ENCODE measurements at regions not wholly inside any gene's neighbourhood (a gene's known extent, or its start where the extent isn't known, plus 50 kb on each side); places are given as distances from the start of the nearest gene placed in this dataset.

GRCh38 chr1:82227306-82228095, 426.8 kb downstream of the ADGRL2 start:
- peak; percentile 46 for FAIRE-seq
- no peak for DNase-seq (ENCODE audit: insufficient read length)

GRCh38 chr1:82226186-82226505, 425.4 kb downstream of the ADGRL2 start:
- DNase-seq (ENCODE audit: insufficient read length) (no peak), FAIRE-seq (no peak)

More at GRCh38 chr1:82227306-82228095, 426.8 kb downstream of the ADGRL2 start:
- TF ChIP-seq POLR2A (IDR thresholded peaks at IDR 0.05; ENCODE audit: low read depth, low read length) (no peak), TAF1 (IDR thresholded peaks at IDR 0.05; ENCODE audit: borderline replicate concordance, low read depth, low read length) (no peak), POLR2AphosphoS5 (IDR thresholded peaks at IDR 0.05; ENCODE audit: low read depth, low read length) (no peak)

GRCh38 chr1:82225421-82226185, 424.9 kb downstream of the ADGRL2 start:
- TF ChIP-seq POLR2AphosphoS5 (IDR thresholded peaks at IDR 0.05; ENCODE audit: low read depth, low read length), result no peak
- no peak for TF ChIP-seq POLR2A (IDR thresholded peaks at IDR 0.05; ENCODE audit: low read depth, low read length)
- TF ChIP-seq TAF1 (IDR thresholded peaks at IDR 0.05; ENCODE audit: borderline replicate concordance, low read depth, low read length), result no peak
- FAIRE-seq (peak; percentile 33), DNase-seq (ENCODE audit: insufficient read length) (no peak)

More at GRCh38 chr1:82226186-82226505, 425.4 kb downstream of the ADGRL2 start:
- TF ChIP-seq POLR2AphosphoS5 (IDR thresholded peaks at IDR 0.05; ENCODE audit: low read depth, low read length) (no peak), TAF1 (IDR thresholded peaks at IDR 0.05; ENCODE audit: borderline replicate concordance, low read depth, low read length) (no peak), POLR2A (IDR thresholded peaks at IDR 0.05; ENCODE audit: low read depth, low read length) (no peak)

GRCh38 chr1:82223091-82223490, 422.4 kb downstream of the ADGRL2 start:
- DNase-seq (ENCODE audit: insufficient read length), result no peak
- TF ChIP-seq POLR2AphosphoS5 (IDR thresholded peaks at IDR 0.05; ENCODE audit: low read depth, low read length) (no peak), POLR2A (IDR thresholded peaks at IDR 0.05; ENCODE audit: low read depth, low read length) (no peak), TAF1 (IDR thresholded peaks at IDR 0.05; ENCODE audit: borderline replicate concordance, low read depth, low read length) (no peak)
- FAIRE-seq, result no peak

- DNase-seq (ENCODE audit: insufficient read length), result no peak
- no peak for FAIRE-seq
- TF ChIP-seq TAF1 (IDR thresholded peaks at IDR 0.05; ENCODE audit: borderline replicate concordance, low read depth, low read length) (no peak), POLR2AphosphoS5 (IDR thresholded peaks at IDR 0.05; ENCODE audit: low read depth, low read length) (no peak), POLR2A (IDR thresholded peaks at IDR 0.05; ENCODE audit: low read depth, low read length) (no peak)
Observed at GRCh38 chr1:82221721-82222120, 421.0 kb downstream of the ADGRL2 start.

GRCh38 chr1:82220754-82221153, 420.0 kb downstream of the ADGRL2 start:
- no peak for TF ChIP-seq TAF1 (IDR thresholded peaks at IDR 0.05; ENCODE audit: borderline replicate concordance, low read depth, low read length)
- no peak for TF ChIP-seq POLR2A (IDR thresholded peaks at IDR 0.05; ENCODE audit: low read depth, low read length)
- no peak for TF ChIP-seq POLR2AphosphoS5 (IDR thresholded peaks at IDR 0.05; ENCODE audit: low read depth, low read length)
- DNase-seq (ENCODE audit: insufficient read length) (no peak), FAIRE-seq (no peak)

- DNase-seq (ENCODE audit: insufficient read length), result no peak
- no peak for FAIRE-seq
- no peak for TF ChIP-seq TAF1 (IDR thresholded peaks at IDR 0.05; ENCODE audit: borderline replicate concordance, low read depth, low read length)
Observed at GRCh38 chr1:82219841-82220240, 419.1 kb downstream of the ADGRL2 start.

GRCh38 chr1:82218846-82219245, 418.1 kb downstream of the ADGRL2 start:
- FAIRE-seq (no peak), DNase-seq (ENCODE audit: insufficient read length) (no peak)
- no peak for TF ChIP-seq POLR2AphosphoS5 (IDR thresholded peaks at IDR 0.05; ENCODE audit: low read depth, low read length)
- TF ChIP-seq TAF1 (IDR thresholded peaks at IDR 0.05; ENCODE audit: borderline replicate concordance, low read depth, low read length), result no peak
- TF ChIP-seq POLR2A (IDR thresholded peaks at IDR 0.05; ENCODE audit: low read depth, low read length), result no peak

- no peak for FAIRE-seq
- no peak for TF ChIP-seq POLR2AphosphoS5 (IDR thresholded peaks at IDR 0.05; ENCODE audit: low read depth, low read length)
- no peak for TF ChIP-seq TAF1 (IDR thresholded peaks at IDR 0.05; ENCODE audit: borderline replicate concordance, low read depth, low read length)
- no peak for TF ChIP-seq POLR2A (IDR thresholded peaks at IDR 0.05; ENCODE audit: low read depth, low read length)
- DNase-seq (ENCODE audit: insufficient read length), result no peak
Observed at GRCh38 chr1:82215853-82216175, 415.1 kb downstream of the ADGRL2 start.

GRCh38 chr1:82215056-82215852, 414.5 kb downstream of the ADGRL2 start:
- no peak for FAIRE-seq
- no peak for TF ChIP-seq TAF1 (IDR thresholded peaks at IDR 0.05; ENCODE audit: borderline replicate concordance, low read depth, low read length)
- no peak for TF ChIP-seq POLR2A (IDR thresholded peaks at IDR 0.05; ENCODE audit: low read depth, low read length)
- no peak for TF ChIP-seq POLR2AphosphoS5 (IDR thresholded peaks at IDR 0.05; ENCODE audit: low read depth, low read length)
- no peak for DNase-seq (ENCODE audit: insufficient read length)

- DNase-seq (ENCODE audit: insufficient read length), result no peak
- TF ChIP-seq POLR2A (IDR thresholded peaks at IDR 0.05; ENCODE audit: low read depth, low read length) (no peak), TAF1 (IDR thresholded peaks at IDR 0.05; ENCODE audit: borderline replicate concordance, low read depth, low read length) (no peak), POLR2AphosphoS5 (IDR thresholded peaks at IDR 0.05; ENCODE audit: low read depth, low read length) (no peak)
- no peak for FAIRE-seq
Observed at GRCh38 chr1:82214606-82215005, 413.9 kb downstream of the ADGRL2 start.
